ENCODE measurements at regions not wholly inside any gene's neighbourhood (a gene's known extent, or its start where the extent isn't known, plus 50 kb on each side); places are given as distances from the start of the nearest gene placed in this dataset.

DNA sequence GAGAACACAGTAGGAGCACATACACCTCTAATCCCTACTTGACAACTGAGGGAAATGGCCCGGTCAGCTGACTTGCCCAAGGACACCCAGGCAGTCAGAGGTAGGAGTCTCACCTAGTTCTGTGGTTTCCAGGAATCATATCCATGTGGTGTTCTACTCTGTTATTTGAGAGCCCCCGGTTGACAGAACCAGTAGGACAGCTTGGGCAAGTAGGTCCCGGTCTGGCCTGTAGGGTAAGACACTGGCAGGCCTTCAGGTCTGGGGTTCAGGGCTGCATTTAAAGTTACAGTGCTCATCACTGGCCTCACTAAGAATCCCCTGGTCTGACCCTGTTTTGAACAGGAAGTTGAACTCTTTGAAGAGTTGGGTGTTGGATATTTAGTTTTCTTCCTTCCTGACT lies 476.1 kb downstream of the SHQ1 start:
- no peak overlapping the region for H3K27ac ChIP-seq

DNA sequence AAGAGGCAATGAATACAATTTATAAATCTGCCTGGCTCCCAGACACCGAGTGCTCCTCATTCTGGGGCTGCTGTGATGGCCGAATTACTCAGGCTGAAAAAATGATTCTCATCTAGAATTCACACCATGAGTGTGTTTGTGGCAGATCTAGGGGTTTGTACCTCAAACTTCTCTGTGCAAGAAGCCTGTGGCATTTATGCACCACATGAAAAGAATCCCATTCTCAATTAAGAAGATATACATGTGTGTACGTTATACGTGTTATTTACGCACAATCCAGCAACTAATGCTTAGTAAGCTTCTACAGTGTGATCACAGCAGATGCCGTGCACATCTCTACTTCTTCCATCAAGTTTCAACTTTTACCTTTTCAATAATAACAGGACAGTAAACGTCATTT lies 476.8 kb downstream of the SHQ1 start:
- no peak for DNase-seq (ENCODE audit: low spot score in 2 of 2)
- no peaks in the 10 kb centered on the region for H3K27me3 ChIP-seq
- WGBS, 2 donors, result 84 to 89% methylated on average over 7 of the region's 7 CpGs
- H3K36me3 ChIP-seq, result peaks cover 0 to 11% (median 0%) of the 10 kb centered on the region in 3 donors
- H3K9me3 ChIP-seq, result no peaks in the 10 kb centered on the region
- H3K4me3 ChIP-seq, result no peak overlapping the region
- H3K27ac ChIP-seq, result no peak overlapping the region
- TF ChIP-seq POLR2A (IDR thresholded peaks at IDR 0.05), result no peak
- TF ChIP-seq, protein P1, sequence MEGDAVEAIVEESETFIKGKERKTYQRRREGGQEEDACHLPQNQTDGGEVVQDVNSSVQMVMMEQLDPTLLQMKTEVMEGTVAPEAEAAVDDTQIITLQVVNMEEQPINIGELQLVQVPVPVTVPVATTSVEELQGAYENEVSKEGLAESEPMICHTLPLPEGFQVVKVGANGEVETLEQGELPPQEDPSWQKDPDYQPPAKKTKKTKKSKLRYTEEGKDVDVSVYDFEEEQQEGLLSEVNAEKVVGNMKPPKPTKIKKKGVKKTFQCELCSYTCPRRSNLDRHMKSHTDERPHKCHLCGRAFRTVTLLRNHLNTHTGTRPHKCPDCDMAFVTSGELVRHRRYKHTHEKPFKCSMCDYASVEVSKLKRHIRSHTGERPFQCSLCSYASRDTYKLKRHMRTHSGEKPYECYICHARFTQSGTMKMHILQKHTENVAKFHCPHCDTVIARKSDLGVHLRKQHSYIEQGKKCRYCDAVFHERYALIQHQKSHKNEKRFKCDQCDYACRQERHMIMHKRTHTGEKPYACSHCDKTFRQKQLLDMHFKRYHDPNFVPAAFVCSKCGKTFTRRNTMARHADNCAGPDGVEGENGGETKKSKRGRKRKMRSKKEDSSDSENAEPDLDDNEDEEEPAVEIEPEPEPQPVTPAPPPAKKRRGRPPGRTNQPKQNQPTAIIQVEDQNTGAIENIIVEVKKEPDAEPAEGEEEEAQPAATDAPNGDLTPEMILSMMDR (IDR thresholded peaks at IDR 0.05), result no peak
- TF ChIP-seq EP300 (IDR thresholded peaks at IDR 0.05), result no peak
- no peaks in the 10 kb centered on the region for H3K4me1 ChIP-seq

More for the DNA sequence above, 476.1 kb downstream of the SHQ1 start:
- TF ChIP-seq, protein P1 (IDR thresholded peaks at IDR 0.05), result no peak
- TF ChIP-seq POLR2A (IDR thresholded peaks at IDR 0.05), result no peak
- TF ChIP-seq EP300 (IDR thresholded peaks at IDR 0.05), result no peak
- no peaks in the 10 kb centered on the region for H3K9me3 ChIP-seq
- no peak overlapping the region for H3K4me3 ChIP-seq
- no peak for DNase-seq (ENCODE audit: low spot score in 2 of 2)
- peaks cover 0 to 2% (median 0%) of the 10 kb centered on the region in 4 donors for H3K4me1 ChIP-seq
- peaks cover 0 to 11% (median 0%) of the 10 kb centered on the region in 3 donors for H3K36me3 ChIP-seq
- 79 to 83% methylated on average over 2 to 3 of the region's 3 CpGs for WGBS, 2 donors
- H3K27me3 ChIP-seq, result no peaks in the 10 kb centered on the region

DNA sequence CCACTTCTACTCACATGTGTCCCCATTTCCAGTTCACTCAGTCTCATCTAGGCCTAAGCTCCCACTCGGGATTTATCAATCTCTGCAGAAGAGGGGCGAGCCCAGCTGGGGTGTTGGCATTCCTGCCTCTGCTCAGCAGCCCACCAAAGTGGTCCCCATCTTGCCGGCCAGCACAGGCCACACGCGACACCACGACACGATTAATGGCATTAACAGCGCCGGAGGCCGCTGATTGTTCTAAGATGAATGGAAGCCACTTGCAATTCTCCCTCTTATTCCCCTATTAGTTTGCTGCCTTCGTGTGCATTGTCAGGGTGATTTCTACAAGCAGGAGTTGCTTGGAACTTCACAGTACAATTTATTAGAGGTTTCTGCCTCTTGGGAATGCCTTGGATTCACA lies 477.3 kb downstream of the SHQ1 start:
- WGBS, 2 donors, result 81 to 83% methylated on average over 11 of the region's 11 CpGs
- no peak overlapping the region for H3K4me3 ChIP-seq
- H3K9me3 ChIP-seq, result no peaks in the 10 kb centered on the region
- no peaks in the 10 kb centered on the region for H3K4me1 ChIP-seq
- TF ChIP-seq EP300 (IDR thresholded peaks at IDR 0.05) (no peak), POLR2A (IDR thresholded peaks at IDR 0.05) (no peak)
- TF ChIP-seq, protein P1 (IDR thresholded peaks at IDR 0.05), result no peak
- H3K36me3 ChIP-seq, result peaks cover 0 to 11% (median 0%) of the 10 kb centered on the region in 3 donors
- no peak overlapping the region for H3K27ac ChIP-seq
- no peak for DNase-seq (ENCODE audit: low spot score in 2 of 2)
- no peaks in the 10 kb centered on the region for H3K27me3 ChIP-seq

DNA sequence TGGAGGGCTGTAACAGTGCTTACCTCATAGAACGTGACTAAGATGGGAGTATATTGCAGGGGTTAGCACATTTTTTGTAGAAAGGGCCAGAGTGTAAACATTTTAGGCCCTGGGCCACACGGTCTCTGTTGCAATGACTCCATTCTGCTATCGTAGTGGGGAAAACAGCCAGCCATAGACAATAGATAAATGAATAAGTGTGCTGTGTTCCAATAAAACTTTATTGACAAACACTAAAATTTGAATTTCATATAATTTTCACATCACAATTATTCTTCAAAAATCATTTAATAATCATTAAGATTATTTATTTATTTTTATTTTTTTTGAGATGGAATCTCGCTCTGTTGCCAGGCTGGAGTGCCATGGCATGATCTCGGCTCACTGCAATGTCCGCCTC lies 478.6 kb downstream of the SHQ1 start:
- no peaks in the 10 kb centered on the region for H3K9me3 ChIP-seq
- H3K27ac ChIP-seq, result no peak overlapping the region
- no peaks in the 10 kb centered on the region for H3K4me1 ChIP-seq
- DNase-seq (ENCODE audit: low spot score in 2 of 2), result no peak
- no peaks in the 10 kb centered on the region for H3K27me3 ChIP-seq
- H3K4me3 ChIP-seq, result no peak overlapping the region
- WGBS, 2 donors, result 84 to 85% methylated on average over 6 of the region's 6 CpGs
- H3K36me3 ChIP-seq, result peaks cover 0 to 11% (median 0%) of the 10 kb centered on the region in 3 donors
- TF ChIP-seq, protein P1 (IDR thresholded peaks at IDR 0.05), result no peak
- TF ChIP-seq EP300 (IDR thresholded peaks at IDR 0.05) (no peak), POLR2A (IDR thresholded peaks at IDR 0.05) (no peak)

DNA sequence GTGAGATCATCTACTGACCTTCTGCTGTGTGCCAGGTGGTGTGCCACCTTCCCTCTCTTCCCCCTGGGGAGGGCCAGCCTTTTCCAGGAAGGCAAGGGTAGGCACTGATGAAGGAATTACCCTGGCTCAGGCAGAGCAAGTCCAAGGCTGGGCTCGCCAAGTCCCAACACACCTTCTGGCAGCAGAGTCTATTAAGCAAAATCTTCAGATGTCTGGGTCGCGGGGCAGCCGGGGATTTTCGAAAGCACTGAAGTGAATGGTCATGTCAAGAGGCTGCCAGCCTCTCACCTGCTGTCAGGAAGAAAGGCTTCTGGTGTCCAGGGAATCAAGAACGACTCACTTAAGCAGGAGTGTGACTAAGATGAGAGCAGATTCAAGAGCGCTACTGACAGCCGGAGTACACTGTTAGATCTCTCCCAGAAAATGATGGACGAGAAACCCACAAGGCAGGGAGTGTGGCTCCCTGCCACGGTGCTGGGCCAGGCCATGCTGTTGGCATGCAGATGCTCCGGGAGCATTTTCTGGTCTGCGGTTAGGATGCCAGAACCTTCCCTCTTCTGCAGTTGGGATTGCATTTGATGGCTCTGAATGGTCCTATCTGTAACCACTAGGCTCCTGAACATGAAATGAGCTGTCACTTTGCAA lies 479.8 kb downstream of the SHQ1 start:
- Histone ChIP-seq H3K4me1 (no peaks in the 10 kb centered on the region), H3K36me3 (peaks cover 0 to 5% (median 0%) of the 10 kb centered on the region in 3 donors), H3K27me3 (no peaks in the 10 kb centered on the region), H3K9me3 (no peaks in the 10 kb centered on the region), H3K4me3 (no peak overlapping the region), H3K27ac (no peak overlapping the region)
- TF ChIP-seq EP300 (IDR thresholded peaks at IDR 0.05) (no peak), POLR2A (IDR thresholded peaks at IDR 0.05) (no peak)
- TF ChIP-seq, protein P1 (IDR thresholded peaks at IDR 0.05), result no peak
- 82 to 88% methylated on average over 12 of the region's 12 CpGs for WGBS, 2 donors
- no peak for DNase-seq (ENCODE audit: low spot score in 2 of 2)
